Vagina (tissue), 2 donors: ENCODE measurements at regions not wholly inside any gene's neighbourhood (a gene's known extent, or its start where the extent isn't known, plus 50 kb on each side); places are given as distances from the start of the nearest gene placed in this dataset.

Source experiments
- POLR2A ChIP-seq, 2 donors: fragments of 450-650 bp; IDR thresholded peaks; one replicate each; pipeline ENCODE4 v1.6.1; 2017; ENCODE audit warnings: antibody characterized with exemption in 2 of 2, mild to moderate bottlenecking in 2 of 2, moderate library complexity in 2 of 2
- TF ChIP-seq, protein P1 (sequence below), 3 experiments: fragments of 450-650 bp in 2 of 3; fragments of 200-600 bp in 1 of 3; sonication (generic) in 1 of 3; IDR thresholded peaks; one replicate each; pipeline ENCODE4 v1.5.1; 2017 to 2019; ENCODE audit warnings: antibody characterized with exemption in 3 of 3, mild to moderate bottlenecking in 2 of 3, moderate library complexity in 2 of 3

- TF ChIP-seq, protein P1, sequence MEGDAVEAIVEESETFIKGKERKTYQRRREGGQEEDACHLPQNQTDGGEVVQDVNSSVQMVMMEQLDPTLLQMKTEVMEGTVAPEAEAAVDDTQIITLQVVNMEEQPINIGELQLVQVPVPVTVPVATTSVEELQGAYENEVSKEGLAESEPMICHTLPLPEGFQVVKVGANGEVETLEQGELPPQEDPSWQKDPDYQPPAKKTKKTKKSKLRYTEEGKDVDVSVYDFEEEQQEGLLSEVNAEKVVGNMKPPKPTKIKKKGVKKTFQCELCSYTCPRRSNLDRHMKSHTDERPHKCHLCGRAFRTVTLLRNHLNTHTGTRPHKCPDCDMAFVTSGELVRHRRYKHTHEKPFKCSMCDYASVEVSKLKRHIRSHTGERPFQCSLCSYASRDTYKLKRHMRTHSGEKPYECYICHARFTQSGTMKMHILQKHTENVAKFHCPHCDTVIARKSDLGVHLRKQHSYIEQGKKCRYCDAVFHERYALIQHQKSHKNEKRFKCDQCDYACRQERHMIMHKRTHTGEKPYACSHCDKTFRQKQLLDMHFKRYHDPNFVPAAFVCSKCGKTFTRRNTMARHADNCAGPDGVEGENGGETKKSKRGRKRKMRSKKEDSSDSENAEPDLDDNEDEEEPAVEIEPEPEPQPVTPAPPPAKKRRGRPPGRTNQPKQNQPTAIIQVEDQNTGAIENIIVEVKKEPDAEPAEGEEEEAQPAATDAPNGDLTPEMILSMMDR (IDR thresholded peaks at IDR 0.05), result no peak
- TF ChIP-seq POLR2A (IDR thresholded peaks at IDR 0.05), result no peak
Observed at GRCh38 chr13:71979616-71980015, 112.6 kb upstream of the DACH1 start.
